SKM-1 (cell line): ENCODE measurements at regions not wholly inside any gene's neighbourhood (a gene's known extent, or its start where the extent isn't known, plus 50 kb on each side); places are given as distances from the start of the nearest gene placed in this dataset.

Experiments used
- DNase-seq: peaks from one replicate; lab custom pipeline; 2025; ENCODE audit not compliant: unreplicated experiment; lab: John Stamatoyannopoulos, UW

DNA sequence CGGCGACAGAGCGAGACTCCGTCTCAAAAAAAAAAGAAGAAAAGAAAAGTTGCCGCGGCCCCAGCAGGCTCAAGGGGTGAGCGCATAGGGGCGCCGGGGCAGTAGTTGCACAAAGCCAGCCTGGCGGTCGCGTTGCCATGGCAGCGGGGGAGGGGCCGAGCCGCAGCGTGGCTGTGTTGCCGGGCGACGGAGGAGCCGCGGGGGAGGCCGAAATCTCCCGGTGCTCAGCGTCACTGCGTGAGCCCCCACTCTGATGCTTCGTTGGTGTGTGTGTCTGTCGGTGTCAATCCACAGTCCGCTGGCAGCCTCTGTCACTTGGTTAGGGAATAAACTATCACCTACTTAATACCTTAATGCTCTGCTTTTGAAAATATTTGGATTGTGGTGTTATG, 82.9 kb upstream of the C1QTNF9B start:
- peak; percentile 40 for DNase-seq

DNA sequence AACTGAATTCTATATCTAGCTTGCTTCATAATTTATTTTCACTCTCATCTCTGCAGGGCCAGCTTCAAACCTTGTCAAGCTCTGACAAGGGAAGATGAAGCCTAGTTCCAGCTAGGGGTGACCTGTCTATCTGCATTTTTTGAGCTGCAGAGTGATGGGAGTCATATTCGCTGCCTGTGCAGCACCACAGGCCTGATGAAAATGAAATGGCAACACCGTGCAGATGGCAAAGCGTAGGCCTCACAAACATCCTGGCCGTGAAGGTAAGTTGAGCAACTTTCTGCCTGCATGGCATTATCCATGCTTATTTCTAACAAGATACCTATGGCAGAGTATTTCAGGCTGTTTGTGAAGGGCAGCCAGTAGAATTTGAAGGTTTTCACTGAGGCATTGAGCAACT, 86.4 kb upstream of the C1QTNF9B start:
- no peak for DNase-seq

DNA sequence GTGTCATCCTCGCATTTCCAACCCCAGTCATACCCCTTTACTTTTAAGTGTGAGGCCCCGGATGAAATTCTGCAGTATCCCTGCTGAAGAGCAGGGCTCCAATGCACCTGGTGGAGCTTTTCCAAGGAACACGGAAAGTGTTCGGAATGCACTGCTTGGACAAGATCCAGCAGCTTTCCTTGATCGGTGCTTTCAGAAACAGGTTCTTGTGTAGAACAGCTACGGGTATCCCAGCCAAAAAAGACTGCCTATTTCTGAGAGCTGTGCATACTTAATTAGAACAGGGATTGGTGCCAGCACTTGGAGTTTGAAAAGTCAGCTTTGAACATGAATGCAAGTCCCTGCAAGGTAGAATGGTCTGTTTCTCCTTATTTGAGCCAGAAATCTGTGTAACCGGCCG, 87.2 kb upstream of the C1QTNF9B start:
- no peak for DNase-seq

DNA sequence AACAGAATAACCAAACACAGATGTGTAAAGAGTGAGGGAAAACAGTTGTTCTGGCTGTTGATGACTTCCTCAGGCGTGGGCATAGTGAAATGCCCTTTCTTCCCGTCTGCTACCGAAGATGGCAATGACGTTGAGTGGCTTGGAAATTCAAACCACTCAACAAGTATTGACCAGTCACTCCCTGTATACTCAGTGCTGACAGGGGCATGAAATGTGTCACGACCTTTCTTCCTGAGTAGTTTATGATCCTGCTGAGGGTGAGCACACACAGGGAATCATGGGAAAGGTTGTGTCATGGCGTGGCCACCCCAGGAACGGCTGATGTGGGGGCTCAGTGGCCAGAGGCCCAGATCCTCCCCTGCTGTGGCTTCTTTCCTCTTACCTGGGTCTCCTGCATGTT, 87.8 kb upstream of the C1QTNF9B start:
- no peak for DNase-seq

DNA sequence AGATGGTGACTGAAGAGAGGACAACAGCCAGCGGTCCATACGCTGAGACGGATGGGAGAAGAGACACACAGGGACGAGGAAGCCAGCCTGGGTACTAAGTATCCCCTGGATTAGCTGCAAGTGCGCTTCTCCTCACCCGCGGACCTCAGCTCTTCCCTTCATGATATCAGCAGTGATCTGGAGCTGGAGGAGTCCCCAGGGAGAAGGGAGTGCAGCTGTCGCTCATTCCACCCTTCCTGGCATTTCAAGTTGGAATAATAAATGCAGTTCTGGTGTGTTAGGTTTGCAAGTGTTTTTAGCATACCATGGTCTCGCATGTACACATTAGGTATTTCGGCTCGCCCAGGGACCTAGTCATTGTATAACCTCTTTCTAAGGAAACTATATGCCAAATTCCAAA, 88.5 kb upstream of the C1QTNF9B start:
- no peak for DNase-seq

DNA sequence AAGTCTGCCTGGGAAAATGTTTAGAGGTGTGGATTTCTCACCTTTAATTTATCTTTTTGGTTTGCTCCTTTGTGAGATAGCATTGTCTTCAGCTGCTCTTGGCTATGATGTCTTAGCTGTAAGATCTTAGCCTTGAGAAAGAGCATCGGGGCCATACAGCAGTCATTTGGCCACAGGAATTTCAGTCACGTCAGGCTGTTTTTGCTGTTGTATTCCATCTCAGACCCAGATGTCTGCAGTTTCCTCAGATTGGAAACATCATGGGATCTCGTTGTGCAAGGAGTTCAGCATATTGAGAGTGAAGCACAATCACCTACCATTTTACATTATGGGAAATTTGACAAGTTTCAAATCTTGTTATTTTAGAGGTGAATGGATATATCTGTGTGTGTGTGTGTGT, 89.3 kb upstream of the C1QTNF9B start:
- DNase-seq, result no peak

DNA sequence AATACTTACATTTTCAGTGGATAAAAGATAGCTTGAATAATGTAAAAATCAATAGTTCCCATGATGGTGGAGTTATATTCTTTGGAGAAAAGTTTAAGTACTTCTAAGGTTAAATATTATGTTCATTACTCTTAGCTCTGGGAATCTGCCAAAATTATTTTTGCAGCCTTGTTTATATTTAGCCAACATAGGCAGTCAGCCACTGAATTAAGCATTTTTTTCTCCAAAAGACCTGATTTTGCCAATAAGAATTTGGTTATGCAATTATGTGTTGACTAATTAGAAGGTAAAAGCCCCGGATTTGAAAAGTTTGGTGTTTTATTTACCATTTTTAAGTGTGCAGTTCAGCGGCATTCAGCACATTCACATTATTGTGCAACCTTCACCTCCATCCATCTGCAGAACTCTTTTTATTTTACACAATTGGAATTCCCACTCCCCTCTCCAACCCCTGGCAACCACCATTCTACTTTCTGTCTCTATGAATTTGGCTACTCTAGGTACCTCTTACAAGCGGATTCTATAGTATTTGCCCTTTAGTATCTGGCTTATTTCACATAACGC, 90.1 kb upstream of the C1QTNF9B start:
- no peak for DNase-seq

DNA sequence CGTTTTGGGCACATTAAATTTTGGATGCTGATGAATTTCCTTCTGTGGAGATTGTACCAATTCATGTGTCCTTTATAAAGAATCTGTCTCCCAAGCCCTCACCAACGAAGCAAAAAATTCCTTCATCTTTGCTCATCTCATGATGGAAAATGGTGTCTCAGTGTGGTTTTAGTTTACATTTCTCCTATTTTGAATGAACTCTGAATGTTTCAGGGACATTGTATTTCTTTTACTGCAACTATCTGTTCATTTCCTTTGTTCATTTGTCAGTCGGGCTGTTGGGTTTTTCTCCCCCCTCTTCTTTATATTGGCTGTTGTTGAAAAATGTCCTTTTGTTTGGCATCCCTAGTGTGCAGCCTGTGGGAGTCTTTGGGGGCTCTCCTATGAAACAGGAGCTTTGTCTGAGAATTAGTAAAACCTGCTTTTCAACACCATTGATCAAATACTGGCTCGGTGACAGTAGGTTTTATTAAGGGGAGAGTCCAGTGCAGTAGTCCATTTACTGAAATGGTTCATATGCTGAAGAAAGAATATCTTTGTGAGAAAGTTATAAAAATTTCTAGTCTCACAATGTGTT, 91.3 kb upstream of the C1QTNF9B start:
- no peak for DNase-seq

DNA sequence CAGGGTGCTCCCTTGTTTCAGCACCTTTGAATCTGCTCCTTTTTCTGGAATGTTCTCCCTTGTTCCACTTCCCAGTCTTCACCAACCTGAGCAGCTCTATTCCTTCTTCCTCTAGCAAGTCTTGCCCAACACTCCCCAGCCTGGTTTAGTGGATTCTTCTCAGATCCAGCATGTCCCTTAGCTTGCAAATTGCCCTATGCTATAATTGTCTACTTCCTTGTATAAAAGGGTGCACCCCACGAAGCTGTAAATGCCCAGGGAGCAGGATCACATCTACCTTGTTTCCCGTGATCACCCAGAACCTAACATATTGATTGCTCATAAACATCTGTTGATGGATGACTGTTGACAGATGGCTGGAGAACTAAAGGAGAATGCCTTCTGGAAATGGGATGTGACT, 93.2 kb upstream of the C1QTNF9B start:
- DNase-seq, result no peak

DNA sequence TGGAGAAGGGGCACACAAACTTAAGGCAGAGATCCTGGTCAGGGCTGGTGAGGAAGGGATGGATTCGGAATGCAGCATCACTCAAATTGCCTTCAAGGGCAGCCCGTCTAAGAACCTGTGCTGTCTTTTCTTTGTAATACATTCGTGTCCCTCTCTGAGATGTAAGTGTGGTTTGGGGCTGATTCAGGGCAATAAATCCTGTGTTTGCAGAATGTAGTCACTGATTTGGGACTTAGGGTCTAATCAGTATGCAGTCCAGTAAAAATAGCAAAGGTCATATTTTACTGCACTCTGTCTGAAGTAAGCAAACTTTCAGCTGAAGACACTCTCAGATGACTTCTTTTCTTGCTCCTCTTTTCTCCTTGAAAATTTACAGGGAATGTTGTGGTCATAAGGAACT, 93.8 kb upstream of the C1QTNF9B start:
- DNase-seq, result no peak

DNA sequence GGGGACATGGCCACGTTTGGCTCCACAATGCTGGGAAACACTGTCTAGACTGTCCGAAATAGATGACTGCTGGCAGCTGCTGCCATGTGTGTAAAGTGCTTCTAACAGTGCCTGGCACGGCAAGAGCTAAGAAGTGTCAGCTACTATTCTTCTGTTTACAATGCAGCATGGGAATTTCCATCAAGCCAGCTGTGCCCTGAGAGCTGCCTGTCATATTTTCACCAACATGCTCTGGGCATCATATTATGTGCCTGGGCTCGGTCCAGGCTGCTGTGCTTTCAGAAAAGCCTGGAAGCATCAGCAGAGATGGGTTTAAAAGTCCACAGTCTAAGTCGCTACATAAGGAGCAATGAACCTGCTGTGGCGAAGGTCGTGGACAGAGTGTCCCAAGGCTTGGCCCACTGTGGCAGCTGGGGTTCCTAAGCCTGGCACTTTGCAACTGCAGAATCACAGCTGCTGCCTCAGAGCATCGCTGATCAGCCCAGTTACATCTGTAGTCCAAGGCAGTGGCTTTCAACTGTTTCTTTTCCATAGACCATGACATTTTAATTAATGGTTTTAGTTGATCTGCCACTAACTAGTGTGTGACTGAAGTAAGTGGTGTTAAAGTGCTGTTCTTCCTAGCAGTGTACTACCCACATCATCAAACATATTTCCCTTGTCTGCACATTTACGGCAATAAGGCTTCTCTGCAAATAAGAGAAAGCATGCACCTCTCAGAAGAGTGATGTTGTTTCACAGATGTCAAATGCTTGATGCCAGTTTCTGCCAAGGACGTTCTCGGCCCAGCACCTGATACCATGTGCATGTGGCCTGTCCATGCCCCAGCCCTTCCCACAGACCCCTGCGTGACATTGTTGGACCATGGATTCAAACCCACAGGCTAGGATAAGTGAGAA, 95.7 kb upstream of the C1QTNF9B start:
- DNase-seq, result no peak

DNA sequence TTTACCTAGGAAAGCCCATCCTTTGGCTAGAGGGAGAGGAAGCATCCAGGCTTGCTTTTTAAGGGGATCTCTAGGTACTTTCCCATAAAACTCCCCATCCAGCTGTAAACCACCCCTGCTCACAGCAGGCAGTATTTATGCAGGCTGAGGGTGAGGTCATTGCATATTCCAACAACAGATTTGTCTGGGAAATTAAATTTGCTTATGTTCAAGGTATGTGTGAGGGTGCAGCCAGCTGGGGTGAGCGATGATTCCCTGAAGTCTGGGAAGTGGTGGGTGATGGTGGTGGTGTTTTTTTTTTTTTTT, 96.3 kb upstream of the C1QTNF9B start:
- DNase-seq, result no peak

DNA sequence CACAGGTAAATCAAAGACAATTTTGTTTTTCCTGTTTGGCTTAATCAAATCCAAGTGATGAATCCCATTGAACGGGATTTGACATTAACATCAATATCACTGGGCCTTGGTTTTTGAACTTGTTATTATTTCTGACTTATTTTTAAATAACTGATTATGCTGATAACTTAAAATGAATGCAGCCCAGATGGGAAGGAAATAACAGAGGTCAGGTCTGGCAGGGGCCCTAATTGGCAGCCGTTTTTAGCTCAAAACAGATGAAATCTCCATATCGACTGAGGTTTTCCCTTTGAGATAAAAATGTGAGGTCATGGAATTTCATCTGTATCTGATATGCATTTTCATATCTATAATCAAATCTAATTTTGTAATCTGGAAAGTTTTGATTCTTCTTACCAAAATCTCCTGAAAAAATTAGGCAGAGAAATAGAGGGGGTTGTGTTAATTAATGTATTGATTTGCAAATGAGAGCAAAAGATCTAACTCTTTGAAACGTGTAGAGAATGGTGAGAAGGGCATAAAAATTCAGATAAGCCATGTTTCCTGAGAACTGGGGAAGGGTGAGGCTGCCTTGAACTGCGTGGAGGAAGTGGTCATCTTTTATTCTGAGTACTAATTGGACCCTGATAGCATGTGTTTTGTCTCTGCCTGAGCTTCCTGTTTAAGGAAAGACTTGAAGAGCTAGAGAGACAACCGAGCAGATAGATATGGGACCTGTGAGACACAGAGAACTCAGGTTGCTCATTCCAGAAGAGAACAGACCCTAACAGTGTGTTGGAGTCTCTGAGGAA, 98.2 kb upstream of the C1QTNF9B start:
- no peak for DNase-seq

DNA sequence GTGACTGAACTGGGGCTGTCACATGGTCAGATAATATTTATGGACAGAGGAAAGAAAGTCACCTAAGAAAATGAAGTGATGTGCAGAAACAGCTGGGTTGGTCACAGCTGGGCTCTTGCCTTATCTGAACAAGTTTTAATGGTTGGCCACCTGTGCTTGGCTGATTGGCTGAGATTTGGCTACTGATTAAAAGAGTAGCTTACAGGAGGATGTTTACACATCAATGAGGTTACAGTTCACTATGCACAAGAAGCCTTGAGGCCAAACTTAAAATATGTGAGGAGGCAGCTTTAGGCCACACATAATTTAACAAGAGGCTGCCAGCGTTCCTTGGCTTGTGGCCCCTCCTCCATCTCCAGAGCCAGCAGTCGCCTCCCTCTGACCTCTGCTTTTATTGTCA, 99.2 kb upstream of the C1QTNF9B start:
- DNase-seq, result no peak

DNA sequence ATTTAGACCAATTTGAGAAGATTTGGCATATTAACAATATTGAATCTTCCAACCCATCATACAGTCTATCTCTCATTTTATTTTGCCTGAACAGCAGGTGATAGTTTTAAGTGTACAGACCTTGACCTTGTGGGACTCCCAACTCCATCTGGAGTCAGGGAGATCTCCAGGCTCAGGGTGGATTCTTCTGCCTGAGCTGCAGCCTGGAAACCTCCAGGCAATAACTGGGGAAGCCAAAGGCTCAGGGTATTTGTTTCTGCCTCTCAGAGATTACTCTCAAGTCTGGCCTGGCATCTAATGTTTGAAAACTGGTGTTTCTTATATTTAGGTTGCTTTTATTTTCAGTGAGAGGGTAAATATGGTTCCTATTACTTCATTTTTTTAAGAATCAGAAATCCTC, 102.1 kb upstream of the C1QTNF9B start:
- DNase-seq, result no peak

DNA sequence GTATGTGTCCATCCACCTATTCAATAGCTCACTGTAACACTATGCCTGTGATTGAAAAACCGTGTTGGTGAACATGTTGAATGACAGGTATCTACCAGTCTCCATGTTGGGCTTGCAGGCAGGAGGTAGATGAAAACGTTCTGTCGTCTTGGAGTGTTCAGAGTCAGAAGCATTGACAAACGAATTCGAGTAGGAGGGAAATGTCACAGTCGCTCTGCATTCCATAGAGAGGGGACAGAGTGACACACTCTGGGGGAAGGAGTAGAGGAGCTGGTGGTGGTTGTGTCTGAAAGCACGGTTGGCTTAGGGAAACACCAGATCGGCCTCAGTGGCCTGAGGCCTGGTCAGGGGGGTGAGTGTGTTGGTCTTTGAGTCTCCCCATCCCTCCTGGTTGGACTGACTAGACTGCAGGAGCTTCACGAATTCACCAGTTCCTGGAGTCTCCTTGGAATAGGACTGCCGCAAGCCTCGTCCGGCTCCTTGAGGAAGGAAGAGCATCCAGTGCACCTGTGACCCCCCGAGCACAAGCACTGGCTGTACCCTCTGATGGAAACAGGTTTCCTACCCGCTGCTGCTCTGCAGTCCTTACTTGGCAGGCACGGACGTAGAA, 105.0 kb upstream of the C1QTNF9B start:
- no peak for DNase-seq

DNA sequence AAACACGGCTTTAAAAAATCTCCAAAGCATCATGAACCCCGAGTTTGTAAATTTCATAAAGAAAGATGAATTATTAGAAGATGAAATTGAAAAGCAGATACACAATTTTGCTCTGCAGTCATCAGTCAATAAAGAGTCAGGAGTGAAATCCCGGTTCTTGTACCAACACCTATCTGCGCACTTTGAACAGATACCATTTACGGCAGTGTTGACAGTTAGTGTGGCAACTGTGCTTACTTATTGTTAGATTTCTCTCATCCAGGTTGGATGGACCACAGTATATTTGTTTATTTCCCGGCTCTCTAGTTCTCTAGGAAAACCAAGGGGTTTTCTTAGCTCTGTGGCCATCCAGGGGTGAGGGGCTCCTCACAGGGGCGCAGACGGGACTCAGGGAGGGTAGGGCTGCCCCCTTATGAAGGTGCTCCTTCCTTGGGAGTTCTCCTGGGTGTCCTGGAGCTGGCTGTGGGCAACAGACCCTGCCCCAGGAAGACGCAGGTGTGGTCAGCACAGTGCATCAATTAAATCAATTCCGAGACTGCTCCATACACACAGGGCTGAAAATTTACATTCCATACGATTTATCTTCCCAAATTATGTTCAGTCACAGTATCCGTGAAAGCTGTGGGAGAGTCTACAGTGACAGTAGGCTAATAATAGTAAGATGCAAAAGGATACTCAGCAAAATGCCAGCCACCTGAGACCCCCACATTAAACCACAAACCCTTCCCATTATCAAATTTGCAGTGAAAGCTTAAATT, 107.0 kb upstream of the C1QTNF9B start:
- DNase-seq, result no peak

DNA sequence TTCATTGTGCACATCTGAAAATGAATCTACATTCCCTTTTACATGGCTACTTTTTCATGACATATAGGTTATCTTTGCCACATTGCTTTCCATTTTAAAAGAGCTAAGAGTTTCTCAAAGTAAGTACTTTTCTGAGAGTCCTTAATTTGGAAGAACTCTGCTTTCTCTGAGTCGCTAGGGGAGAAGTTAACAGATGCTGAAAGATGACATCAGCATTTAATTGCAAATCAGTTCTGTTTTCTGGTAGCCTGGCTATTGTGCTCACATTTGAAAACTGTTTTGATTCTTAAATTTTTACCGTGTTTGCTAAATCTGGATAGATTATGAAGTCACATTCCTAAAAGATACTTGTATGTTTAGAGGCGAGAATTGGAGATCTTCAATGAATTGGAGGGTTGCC, 107.7 kb upstream of the C1QTNF9B start:
- no peak for DNase-seq

DNA sequence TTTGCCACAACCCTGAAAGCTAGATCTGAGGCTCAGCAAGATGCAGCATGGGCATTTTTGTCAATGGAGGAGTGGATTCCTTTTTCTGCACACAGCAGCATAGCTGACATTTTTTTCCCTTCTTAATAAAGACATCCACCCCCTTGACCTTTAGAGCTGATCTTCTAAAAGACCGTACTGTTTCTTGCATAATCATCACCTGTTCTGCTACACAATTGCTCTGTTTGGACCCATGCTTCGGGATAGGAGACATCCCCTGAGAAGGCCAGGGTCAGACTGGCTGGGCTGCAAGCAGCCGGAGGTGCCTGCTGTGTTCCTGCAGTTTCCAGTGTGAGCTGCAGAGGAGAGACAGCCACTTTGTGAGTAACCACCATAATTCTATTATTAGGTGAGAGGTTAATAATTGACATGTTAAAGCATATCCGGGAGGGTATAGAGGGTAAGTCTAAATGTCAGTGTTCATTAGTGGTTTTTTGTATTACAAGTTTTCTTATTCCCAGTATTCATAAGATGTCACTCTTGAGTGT, 108.5 kb upstream of the C1QTNF9B start:
- DNase-seq, result no peak

DNA sequence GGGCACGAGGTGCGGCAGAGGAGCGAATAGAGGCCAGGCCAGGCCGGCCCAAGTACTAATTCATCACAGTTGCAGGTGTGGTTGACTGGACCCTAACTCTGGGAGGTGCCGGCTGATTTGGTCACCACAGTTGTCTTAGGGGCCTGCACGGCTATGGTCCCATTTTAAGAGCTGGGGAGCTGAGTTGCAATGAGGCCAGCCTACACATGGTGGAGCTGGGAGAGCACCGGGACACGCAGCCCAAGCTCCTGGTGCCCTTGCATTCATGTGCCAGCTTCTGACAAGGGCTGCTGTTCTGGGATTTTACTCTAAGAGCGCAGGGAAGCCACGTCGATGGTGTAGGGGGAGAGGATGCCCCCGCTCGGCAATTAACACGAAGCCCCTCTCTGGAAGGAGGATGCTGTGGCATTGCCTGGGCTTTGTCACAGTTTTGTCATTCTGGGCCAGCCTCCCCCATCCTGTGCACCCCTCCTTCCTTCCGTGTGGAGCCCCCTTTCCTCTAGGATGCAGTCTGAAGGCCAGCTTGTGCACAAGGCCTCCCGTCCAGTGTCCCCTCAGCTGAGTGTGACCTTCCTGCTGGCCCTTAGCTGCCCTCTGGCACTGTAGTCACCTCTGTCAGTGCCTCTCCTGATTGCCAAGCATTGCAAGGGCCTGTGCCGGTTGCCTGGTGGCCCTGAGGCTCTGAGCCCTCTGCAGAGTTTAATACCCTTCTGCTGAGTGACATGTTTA, 109.4 kb upstream of the C1QTNF9B start:
- DNase-seq, result no peak
